Gastroesophageal sphincter (tissue), 3 donors: ENCODE measurements at regions not wholly inside any gene's neighbourhood (a gene's known extent, or its start where the extent isn't known, plus 50 kb on each side); places are given as distances from the start of the nearest gene placed in this dataset.

Experiments used
- EP300 ChIP-seq: sonication (generic); formaldehyde crosslinking; IDR thresholded peaks from one replicate; pipeline ENCODE4 v1.6.1; 2017; ENCODE audit warnings: antibody characterized with exemption, mild to moderate bottlenecking
- POLR2A ChIP-seq, 2 donors: fragments of 450-650 bp; IDR thresholded peaks; one replicate each; pipeline ENCODE4 v1.6.1; 2017; ENCODE audit warnings: antibody characterized with exemption in 2 of 2, mild to moderate bottlenecking in 2 of 2, moderate library complexity in 1 of 2
- POLR2AphosphoS5 ChIP-seq: sonication (generic); formaldehyde crosslinking; IDR thresholded peaks from one replicate; pipeline ENCODE4 v1.6.1; 2017; ENCODE audit warnings: antibody characterized with exemption
- TF ChIP-seq, protein P1 (sequence below), 4 experiments: fragments of 200-600 bp in 2 of 4; fragments of 450-650 bp in 2 of 4; sonication (generic) in 1 of 4; IDR thresholded peaks; one replicate each; pipeline ENCODE4 v1.5.1; 2017 to 2019; ENCODE audit warnings: antibody characterized with exemption in 4 of 4, mild to moderate bottlenecking in 2 of 4, moderate library complexity in 2 of 4

DNA sequence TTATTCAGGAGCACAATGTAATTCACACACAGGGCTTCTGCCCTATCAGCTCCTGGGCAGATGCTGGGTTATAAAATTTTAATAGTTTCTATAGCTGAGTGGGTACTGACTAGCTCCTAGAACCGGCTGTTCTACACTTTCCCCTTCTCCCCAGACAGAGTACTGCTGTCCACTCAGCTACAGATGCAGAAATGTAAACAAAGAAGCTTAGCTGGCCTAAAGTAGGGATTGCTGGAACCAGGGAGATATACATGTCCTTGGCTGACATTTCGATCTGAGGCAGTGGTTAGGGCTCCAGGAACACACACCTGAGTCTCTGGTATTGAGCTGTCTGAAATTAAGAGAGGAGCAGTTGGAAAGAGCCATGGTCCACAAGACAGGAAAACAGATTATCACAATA is 211.5 kb upstream of the USP24 start:
- no peak for TF ChIP-seq POLR2A (IDR thresholded peaks at IDR 0.05)
- TF ChIP-seq, protein P1, sequence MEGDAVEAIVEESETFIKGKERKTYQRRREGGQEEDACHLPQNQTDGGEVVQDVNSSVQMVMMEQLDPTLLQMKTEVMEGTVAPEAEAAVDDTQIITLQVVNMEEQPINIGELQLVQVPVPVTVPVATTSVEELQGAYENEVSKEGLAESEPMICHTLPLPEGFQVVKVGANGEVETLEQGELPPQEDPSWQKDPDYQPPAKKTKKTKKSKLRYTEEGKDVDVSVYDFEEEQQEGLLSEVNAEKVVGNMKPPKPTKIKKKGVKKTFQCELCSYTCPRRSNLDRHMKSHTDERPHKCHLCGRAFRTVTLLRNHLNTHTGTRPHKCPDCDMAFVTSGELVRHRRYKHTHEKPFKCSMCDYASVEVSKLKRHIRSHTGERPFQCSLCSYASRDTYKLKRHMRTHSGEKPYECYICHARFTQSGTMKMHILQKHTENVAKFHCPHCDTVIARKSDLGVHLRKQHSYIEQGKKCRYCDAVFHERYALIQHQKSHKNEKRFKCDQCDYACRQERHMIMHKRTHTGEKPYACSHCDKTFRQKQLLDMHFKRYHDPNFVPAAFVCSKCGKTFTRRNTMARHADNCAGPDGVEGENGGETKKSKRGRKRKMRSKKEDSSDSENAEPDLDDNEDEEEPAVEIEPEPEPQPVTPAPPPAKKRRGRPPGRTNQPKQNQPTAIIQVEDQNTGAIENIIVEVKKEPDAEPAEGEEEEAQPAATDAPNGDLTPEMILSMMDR (IDR thresholded peaks at IDR 0.05), result no peak
- no peak for TF ChIP-seq POLR2AphosphoS5
- no peak for TF ChIP-seq EP300
